GM12864 (cell line): ENCODE measurements at regions not wholly inside any gene's neighbourhood (a gene's known extent, or its start where the extent isn't known, plus 50 kb on each side); places are given as distances from the start of the nearest gene placed in this dataset.

Experiments used
- DNase-seq: peaks from one replicate; pipeline ENCODE4 v3.0.0-alpha.2; 2011; ENCODE audit warnings: low read depth
- H3K4me3 ChIP-seq: 2 replicates; pipeline ENCODE4 v1.5.1; 2011; ENCODE audit warnings: mild to moderate bottlenecking, low read depth, low read length, control low read depth
- CTCF ChIP-seq: IDR thresholded peaks from 2 replicates; pipeline ENCODE4 v1.5.1; 2011; ENCODE audit warnings: low read depth, mild to moderate bottlenecking, moderate library complexity, low read length, control low read depth, inconsistent platforms; ENCODE audit errors: missing control alignments

GRCh38 chr4:181465826-181466225 is 777.4 kb upstream of the TENM3 start:
- DNase-seq = no peak
- TF ChIP-seq CTCF = no peak
- no peak overlapping the region for H3K4me3 ChIP-seq

GRCh38 chr4:181468451-181468850 is 774.8 kb upstream of the TENM3 start:
- TF ChIP-seq CTCF = no peak
- no peak for DNase-seq
- no peak overlapping the region for H3K4me3 ChIP-seq

GRCh38 chr4:181470306-181470705 is 772.9 kb upstream of the TENM3 start:
- H3K4me3 ChIP-seq = no peak overlapping the region
- TF ChIP-seq CTCF = no peak
- no peak for DNase-seq

GRCh38 chr4:181475359-181475758 is 767.8 kb upstream of the TENM3 start:
- TF ChIP-seq CTCF = no peak
- no peak overlapping the region for H3K4me3 ChIP-seq
- DNase-seq = no peak

GRCh38 chr4:181475781-181476507 is 767.3 kb upstream of the TENM3 start:
- no peak for DNase-seq
- no peak for TF ChIP-seq CTCF

GRCh38 chr4:181476508-181476890 is 766.7 kb upstream of the TENM3 start:
- no peak overlapping the region for H3K4me3 ChIP-seq
- TF ChIP-seq CTCF = no peak
- no peak for DNase-seq

More at GRCh38 chr4:181475781-181476507, 767.3 kb upstream of the TENM3 start:
- no peak overlapping the region for H3K4me3 ChIP-seq

- no peak for DNase-seq
- H3K4me3 ChIP-seq = no peak overlapping the region
- TF ChIP-seq CTCF = no peak
These were observed 765.6 kb upstream of the TENM3 start for GRCh38 chr4:181477591-181477990.
